ENCODE measurements at regions not wholly inside any gene's neighbourhood (a gene's known extent, or its start where the extent isn't known, plus 50 kb on each side); places are given as distances from the start of the nearest gene placed in this dataset.

DNA sequence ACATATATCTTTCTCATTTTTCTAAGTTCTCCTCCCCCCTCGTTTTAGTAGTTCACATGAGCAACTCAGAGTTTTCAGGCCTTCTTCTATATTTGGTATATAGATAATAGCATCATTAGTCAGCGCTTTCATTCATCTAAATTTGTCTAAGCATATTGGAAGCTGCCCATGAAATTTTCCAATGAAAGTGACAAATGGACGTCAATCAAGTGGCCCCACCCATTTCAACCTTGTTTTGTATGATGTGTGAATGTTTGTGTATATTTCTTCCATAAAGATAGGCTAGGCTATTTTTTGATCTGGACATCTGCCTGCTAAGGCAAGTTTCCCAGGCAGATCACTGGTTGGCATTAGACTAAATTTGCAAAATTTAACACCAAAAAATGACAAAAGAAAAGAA is 104.0 kb upstream of the SSBP2 start:
- TF ChIP-seq, protein P1, sequence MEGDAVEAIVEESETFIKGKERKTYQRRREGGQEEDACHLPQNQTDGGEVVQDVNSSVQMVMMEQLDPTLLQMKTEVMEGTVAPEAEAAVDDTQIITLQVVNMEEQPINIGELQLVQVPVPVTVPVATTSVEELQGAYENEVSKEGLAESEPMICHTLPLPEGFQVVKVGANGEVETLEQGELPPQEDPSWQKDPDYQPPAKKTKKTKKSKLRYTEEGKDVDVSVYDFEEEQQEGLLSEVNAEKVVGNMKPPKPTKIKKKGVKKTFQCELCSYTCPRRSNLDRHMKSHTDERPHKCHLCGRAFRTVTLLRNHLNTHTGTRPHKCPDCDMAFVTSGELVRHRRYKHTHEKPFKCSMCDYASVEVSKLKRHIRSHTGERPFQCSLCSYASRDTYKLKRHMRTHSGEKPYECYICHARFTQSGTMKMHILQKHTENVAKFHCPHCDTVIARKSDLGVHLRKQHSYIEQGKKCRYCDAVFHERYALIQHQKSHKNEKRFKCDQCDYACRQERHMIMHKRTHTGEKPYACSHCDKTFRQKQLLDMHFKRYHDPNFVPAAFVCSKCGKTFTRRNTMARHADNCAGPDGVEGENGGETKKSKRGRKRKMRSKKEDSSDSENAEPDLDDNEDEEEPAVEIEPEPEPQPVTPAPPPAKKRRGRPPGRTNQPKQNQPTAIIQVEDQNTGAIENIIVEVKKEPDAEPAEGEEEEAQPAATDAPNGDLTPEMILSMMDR (IDR thresholded peaks at IDR 0.05; ENCODE audit: borderline replicate concordance, extremely low read depth, low read length, poor library complexity, severe bottlenecking): no peak
- TF ChIP-seq EZH2 (IDR thresholded peaks at IDR 0.05; ENCODE audit: borderline replicate concordance, low read depth, low read length, severe bottlenecking): no peak
